HPDE6-E6E7 (cell line): ENCODE measurements at regions not wholly inside any gene's neighbourhood (a gene's known extent, or its start where the extent isn't known, plus 50 kb on each side); places are given as distances from the start of the nearest gene placed in this dataset.
"Not testable (repeated sequence)": the region's sequence is repeated elsewhere in the genome, so short reads cannot be mapped to it uniquely, and the experiment has no call there.

Experiments used
- DNase-seq: peaks from one replicate; pipeline ENCODE4 v3.0.0; 2011; ENCODE audit warnings: missing footprints; ENCODE audit errors: extremely low spot score

DNA sequence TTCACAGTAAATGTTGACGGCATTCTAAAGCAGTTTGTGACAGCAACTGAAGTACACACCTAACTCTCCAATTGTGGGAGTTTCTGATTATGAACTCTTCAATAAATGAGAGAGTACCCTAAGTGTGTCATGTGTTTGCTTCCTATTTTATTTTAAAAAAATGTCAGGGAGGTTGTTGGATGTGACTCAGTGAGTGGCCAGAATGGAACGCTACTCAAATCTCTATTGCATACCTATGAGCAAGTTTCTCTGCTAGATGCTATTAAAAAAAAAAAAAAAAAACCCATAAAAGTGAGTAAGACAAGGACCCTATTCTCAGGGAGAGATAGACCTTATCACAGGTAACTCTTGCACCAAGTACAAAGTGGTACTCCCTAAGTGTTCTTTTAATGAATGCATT, 256.6 kb downstream of the BTG1 start:
- no peak for DNase-seq

DNA sequence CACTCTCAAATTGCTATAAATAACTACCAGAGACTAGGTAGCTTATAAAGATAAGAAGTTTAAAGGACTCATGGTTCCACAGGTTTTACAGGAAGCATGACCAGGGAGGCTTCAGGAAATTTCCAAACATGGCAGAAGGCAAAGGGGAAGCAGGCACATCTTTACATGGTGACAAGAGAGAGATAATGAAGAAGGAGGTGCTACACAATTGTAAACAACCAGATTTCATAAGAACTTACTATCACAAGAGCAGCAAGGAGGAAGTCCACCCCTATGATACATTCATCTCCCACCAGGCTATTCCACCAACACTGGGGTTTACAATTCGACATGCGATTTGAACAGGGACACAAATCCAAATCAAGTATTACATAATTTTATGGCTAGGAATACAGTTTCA, 257.7 kb downstream of the BTG1 start:
- DNase-seq: no peak

DNA sequence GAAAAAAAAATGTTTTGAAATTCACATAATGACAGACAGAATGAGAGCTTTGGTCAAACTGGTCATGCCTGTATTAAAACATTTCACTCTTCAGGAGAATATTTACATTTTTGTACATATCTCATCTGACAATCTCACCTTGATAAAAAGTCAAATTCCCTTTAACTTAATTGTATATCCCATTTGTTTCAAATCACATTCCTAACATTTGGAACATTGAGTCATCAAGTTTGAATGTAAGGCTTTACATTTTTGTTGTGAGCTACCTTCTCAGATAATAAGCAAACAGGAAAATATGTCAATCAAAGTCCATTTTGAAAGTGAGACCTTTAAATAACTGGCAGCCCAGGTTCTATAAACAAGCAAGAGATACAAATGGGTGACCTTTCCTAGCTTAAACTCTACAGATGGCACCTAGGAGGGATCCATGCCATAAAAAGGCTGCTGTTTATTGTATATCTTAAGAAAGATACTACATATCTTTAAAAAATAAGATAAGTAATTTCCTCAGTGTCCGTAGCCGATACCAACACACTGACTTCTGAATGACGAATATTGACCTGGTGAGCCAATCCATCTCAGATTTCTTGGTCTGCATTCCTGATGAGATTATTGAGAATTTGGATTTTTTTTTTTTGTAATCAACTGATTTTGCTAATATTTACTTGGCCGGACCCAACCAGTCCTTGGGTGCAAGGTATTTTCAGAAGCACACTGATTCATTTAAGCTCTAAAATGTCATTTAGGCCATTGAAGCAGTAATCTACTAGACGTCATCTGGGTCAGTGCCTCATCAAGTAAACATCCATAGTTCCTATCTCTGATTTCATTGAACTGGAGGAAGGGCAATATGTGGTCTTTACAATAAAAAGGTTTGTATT, 259.6 kb downstream of the BTG1 start:
- no peak for DNase-seq

DNA sequence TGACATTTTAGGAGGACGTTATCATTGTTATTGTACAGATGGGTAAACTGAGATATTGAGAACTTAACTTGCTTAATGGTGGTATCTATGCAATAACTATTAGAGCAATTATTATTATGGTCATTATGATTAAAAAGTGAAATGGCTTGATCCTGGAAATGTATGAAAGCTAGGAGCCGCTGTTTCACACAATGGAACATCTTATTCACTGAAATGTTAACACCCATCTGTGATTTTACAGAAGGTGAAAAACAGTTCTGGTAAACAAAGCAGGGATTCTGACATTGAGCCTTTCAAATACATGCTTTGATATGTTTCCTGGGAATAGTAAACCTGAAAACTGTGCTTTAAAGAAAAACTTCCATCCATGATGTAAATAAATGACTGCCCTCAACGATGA, 261.4 kb downstream of the BTG1 start:
- no peak for DNase-seq

DNA sequence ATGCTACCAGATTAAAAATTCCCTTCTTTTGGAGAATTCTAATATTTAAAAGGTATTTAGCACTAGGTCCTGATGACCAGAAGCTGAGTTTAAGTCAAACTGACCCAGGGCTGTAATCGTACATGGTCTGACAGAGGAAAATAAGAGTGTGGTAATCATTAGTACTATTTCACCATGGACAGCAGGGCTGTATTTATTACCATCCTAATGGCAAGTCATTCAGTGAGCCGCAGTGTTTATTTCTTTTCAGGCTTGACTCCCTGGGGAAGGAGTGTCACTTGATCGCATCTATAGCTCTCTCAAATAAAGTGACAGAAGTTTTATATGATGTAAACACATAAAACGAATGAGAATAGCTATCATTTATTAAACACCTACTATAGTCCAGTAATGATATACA, 261.8 kb downstream of the BTG1 start:
- no peak for DNase-seq

DNA sequence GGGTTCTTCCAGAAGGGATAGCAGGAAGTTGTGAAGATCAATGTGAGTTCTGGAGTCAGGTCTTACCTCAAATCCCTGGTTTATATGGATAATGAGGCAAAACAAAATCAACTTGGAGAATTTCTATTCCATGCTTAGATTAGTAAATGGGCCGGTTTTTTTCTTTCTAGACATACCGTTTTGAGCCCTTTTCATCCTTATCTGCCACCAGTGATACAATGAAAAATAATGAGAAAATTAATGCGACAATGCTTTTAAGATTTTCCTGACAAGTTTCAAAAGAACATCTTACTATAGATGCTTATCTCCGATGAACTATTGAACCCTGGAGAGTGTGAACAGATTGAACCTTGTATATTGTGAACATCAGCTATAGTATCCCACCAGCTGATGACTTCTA, 262.7 kb downstream of the BTG1 start:
- no peak for DNase-seq

DNA sequence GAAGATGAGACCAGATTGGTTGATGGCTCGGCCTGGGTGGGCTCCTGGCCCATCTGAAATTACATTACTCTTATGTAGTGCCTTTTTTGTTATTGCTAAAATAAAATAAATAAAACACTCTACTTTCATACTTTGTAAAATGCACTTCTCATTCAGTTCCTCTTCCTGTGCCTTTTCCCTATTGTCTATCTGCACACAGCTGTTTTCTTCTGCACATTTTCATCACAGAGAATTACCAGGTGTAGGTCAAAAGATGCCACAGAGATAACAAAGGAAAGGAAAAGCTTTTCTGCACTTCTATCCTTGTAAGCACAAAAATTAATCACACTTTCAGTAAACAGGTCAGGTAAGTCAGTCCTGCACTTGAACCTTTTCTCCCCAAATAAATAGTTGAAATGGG, 265.1 kb downstream of the BTG1 start:
- DNase-seq: no peak

DNA sequence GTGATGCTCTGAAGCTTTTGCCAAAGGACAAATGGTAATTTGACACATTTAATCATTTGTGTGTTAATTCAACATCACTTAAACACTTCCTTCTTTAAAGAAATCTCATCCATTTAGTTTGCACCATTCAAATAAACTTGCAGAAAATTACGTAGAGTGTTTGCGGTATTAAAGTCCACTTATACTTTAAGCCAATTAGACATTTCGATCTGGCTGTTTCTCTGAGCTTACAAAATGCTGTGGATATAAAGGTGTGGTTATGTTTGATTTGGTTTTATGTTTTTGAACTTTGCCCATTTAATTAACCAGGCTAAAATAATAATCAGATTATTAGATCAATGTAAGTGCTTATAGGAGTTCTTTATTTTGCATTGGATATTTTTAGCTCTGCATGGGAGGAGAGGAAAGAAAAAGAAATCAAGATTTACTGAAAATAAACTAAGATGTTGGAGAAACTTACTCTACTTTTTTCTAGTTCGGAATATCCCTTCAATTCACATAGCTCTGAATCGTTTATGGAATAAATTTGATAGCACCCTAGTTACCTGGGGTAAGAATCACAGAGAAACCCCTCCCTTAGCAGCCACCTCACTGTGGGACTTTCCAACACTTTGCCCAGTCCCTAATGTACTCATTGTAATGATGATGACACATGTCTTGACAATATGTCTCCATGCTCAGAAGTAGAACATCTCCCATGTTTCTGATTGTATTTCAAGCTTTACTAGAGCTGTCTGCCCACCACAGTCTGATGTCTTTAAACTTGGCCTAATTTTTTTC, 268.0 kb downstream of the BTG1 start:
- DNase-seq: no peak

DNA sequence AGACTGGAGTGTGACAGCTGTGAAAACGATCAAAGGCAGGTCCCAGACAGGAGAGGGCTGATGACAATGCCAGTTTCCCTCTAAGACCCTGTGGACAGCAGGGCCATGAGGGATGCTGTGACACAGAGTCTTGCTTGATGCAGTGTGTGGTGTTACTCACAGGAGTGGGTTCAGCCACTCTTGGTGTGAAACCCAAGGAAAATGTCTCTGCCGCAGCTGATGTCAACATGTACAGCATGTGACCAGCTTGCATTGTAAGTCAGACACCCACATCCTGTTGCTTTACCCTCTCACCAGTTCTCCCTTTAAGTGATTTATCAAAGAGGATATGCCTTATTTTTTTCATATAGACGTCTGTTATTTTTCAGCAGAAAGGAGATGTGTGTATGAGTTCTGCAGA, 268.6 kb downstream of the BTG1 start:
- no peak for DNase-seq

DNA sequence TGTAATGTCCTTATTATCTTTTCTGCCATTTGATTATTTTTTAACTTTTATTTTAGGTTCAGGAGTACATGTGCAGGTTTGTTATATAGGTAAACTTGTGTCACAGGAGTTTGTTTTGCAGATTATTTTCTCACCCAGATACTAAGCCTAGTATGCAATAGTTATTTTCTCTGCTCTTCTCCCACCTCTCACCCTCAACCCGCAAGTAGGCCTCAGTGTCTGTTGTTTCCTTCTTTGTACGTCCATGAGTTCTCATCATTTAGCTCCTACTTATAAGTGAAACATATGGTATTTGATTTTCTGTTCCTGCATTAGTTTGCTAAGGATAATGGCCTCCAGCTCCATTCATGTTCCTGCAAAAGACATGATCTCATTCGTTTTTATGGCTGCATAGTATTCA, 270.0 kb downstream of the BTG1 start:
- DNase-seq: not testable (repeated sequence)

DNA sequence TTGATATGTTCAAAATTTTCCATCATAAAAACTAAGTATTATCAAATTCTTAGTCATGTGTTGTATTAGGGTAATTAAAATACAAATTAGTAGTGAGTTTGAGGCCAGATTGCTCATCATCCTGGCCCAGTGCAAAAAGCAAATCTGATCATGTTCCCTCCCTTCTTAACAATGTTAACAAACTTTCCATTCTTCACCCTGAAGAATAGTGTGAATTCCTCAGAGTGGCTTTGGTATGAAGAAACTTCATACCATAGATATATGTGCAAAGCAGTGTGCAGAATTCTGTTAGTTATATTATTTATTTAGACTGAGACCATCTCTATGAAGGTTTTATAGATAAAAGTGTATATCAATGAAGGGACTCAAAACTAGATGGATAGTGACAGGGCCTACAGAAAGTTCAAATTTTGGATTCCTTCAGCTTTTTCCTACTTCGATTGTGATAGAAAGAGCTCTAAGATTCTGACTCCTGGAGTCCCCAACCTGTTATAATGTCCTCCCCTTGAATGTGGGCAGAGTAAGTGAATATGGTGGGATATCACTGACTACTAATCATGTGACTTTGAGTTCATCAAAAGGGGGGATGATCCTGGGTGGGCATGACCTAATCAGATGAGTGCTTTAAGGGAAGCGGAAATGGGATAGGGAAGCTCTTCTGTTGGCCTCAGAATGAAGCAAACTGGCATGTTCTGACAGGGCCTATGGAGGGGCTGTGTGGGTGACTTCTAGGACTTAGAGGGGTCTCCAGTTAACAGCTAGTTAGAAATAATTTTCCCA, 271.4 kb downstream of the BTG1 start:
- no peak for DNase-seq

DNA sequence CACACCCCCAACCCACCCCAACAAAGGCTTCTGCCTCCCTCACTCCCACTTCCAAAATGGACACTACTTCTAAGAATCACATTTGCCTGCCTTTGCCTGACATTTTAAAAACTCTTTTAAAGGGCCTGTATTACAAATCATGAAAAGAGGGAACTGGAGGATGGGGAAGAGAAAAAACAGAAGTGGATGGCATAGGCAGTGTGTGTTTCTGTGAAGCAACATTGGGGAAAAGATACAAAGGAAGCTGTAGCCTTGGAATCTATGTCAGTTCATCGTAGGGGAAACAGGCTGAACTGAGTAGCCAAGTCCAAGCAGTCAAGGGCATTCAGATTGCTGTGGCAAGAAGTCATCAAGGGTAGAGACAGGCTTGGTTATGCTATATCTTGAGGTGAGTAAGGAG, 273.9 kb downstream of the BTG1 start:
- no peak for DNase-seq

DNA sequence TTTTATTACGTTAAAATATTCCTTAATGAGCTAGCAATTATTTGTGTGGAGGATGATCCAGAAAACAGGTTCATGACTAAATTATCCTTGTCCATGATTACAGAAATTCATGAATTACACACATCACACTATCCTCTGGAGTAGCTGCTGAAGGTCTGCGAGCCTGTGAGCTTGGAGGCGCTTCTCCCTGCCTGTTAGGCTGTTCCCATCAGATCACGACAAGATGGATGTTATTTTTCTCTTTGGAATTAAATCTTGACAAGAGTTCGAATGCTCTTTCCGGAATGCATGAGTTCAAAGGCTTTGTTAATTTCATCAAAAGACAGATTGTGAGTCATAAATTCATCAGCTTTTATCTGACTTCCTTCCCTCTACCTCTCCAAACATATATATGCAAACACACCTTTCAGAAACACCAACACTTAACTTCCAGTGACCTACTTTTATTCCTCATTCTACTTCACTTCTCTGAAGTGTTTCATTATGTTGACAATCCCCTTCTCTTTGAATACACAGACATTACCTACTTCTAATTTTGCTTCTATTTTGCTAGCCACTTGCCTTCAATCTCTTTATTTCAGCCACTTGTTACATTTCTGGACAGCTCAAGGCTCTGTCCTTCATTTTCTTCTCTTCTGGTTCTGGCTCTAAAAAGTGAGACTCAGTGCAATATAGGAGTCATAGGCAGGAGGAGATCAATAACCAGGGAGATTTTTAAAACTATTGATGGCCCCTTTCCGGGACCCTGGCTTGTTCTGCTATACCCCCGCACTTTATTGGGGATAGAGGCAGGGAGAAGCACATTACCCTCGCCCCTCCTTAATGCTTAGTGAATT, 274.6 kb downstream of the BTG1 start:
- no peak for DNase-seq

DNA sequence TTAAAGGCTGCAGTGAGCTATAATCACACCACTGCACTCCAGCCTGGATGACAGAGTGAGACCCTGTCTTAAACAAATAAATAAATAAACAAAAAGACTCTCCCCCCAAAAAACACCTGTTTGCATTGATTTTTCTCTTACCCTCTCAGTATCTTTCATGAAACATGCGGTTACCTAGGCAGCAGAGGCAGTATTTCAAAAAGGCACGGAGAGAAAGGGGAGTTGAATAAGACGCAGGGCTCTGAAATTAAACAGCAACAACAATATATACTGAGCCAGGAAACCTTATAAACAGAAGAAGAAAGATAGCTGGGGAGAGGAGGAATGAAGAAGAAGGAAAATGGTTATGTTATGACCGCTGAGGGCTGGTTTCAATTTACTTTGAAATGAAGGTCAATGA, 277.6 kb downstream of the BTG1 start:
- no peak for DNase-seq

DNA sequence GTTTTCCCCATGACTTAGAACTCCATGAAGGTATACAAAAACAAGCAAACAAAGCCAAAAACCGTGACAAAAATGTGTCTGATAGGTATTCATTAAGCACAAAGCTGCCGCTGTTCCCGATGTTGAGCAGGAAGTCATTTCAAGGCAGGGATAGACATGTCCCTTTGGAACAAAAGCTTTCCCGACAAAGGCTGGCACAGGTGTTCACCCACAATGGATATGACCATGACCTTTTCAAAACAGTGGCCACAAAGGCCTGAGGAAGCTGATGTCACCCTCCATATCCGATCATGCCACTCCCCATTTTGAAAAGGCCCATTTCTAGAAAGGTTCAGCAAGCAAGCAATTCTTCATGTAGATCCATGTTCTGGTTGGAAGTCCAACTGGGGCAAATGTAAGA, 279.1 kb downstream of the BTG1 start:
- no peak for DNase-seq

DNA sequence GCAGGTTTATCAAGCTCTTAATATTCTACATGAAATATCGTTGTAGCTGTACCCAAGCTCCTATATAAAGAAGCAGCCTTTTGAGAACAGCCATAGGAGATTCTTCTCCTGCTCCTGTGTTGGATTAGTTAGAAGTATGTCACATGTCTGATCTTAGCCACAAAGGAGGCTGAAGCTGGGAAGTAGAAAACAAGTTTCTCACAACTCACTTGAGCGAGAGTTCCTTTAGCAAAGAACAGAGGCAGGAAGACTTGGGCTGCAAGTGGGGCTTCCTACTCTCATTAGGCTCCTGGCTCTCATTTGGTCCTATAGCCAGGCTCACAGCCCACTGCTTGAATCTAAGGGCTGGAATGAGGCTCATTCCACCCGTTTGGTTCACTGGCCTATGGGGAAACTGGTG, 281.9 kb downstream of the BTG1 start:
- DNase-seq: no peak

DNA sequence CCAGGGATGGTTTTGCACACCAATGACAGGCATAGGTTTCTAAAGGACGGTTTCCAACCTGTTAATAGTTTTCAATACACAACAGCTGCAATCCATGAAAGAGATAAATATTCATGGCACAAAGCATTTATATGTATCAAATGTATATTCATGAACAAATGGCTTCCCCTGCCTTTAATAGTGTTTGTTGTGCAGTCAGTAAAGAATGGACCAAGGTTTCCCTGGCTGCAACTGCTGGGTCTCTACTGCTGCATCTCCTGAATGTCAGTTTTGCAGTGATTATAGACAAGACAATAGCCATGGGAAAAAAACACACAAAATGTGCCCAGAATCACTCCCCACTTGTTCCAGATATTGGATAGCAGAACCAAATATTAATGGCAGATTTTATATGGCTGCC, 284.1 kb downstream of the BTG1 start:
- no peak for DNase-seq

DNA sequence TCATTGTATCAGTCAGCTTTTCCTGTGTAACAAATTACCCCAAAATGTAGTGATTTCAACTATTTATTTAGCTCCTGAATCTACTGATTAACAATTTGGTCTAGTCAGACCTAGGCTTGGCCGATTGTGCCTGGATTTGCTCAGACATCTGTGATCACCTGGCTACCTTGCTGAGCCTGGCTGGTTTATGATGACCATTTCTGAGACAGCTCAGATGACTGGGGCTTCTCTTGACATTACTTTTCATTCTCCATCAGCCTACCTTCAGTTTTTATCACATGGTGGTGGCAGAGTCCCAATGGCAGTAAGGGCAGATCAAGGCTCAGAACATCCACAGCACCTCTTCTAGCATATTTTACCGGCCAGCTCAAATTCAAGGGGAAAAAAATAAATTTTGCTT, 286.3 kb downstream of the BTG1 start:
- no peak for DNase-seq

DNA sequence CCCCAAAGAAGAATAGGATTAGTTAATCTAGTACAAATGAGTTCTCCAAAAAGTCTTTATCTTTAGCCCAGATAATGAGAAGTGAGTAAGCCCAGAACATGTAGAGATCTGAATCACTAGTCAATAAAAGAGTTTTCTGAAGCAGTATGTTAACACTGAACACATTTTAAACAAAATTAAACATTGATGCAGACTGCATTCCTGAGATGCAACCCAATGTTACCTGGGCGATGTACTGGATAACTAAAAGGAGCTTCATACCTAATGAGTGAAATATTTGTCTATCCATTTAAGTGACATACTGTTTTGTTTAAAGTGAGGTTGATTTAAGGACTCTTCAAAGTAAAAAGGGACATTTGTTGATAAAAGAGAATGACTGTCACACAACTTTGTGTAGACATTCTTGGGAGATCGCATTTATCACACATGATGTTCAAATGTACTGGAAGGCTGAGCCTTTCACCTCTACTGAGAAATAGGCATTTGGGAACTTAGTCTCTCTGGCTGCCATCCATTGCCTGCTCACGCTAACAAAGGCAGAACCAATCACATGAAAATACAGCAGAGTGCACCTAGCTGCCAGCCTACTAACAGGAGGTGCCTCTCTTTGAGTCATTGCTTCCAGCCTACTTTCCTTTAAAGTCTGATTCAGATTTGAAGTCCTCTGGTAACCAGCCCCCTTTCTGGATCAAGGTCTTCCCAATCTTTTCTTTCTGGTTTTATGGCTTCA, 287.7 kb downstream of the BTG1 start:
- no peak for DNase-seq

DNA sequence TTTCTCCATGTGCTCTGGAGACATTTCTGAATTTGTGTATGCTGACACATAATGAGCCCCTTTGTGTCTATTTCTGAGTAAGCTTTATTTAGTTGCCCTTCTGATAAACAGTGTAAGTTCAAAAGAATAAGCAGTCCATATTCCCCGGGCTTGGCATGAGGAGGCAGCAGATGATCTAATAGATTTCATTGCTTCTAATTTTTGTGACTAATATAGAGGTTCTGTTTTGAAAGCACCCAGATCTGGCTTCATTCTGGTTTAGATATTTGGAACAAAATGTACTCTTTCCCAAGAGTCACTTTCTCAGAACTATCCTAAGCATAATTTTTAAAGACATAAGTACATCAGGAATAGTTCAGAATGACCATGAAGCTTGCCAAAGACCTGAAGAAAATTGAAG, 290.9 kb downstream of the BTG1 start:
- DNase-seq: no peak
